Natural killer cell (primary cell): ENCODE measurements at regions not wholly inside any gene's neighbourhood (a gene's known extent, or its start where the extent isn't known, plus 50 kb on each side); places are given as distances from the start of the nearest gene placed in this dataset.

Experiments
- ATAC-seq, 3 donors: fragments of 150-1000 bp in 2 of 3; fragments of 200-7000 bp in 1 of 3; cut with Tn5 transposase; 1 replicate in 1 of 3; 2 replicates in 2 of 3; pipeline ENCODE4 v1.10.0; 2021; ENCODE audit warnings: mild to moderate bottlenecking in 2 of 3, moderate library complexity in 2 of 3
- DNase-seq, 2 donors: peaks; one replicate each; pipeline versions ENCODE4 v3.0.0 to v3.0.0-alpha.2; 2013 to 2021; ENCODE audit warnings: mixed read lengths in 1 of 2
- H3K27ac ChIP-seq: one replicate; pipeline ENCODE4 v1.5.1; 2013; ENCODE audit warnings: mild to moderate bottlenecking, low read length
- H3K27me3 ChIP-seq: one replicate; pipeline ENCODE4 v1.6.1; 2013; ENCODE audit warnings: low read length; ENCODE audit not compliant: control insufficient read depth, insufficient read depth
- H3K36me3 ChIP-seq: one replicate; pipeline ENCODE4 v1.6.1; 2013; ENCODE audit warnings: low read length; ENCODE audit not compliant: control insufficient read depth, insufficient read depth
- H3K4me1 ChIP-seq: one replicate; pipeline ENCODE4 v1.6.1; 2013; ENCODE audit warnings: low read length; ENCODE audit not compliant: control insufficient read depth, insufficient read depth
- H3K4me3 ChIP-seq: one replicate; pipeline ENCODE4 v1.5.1; 2013; ENCODE audit warnings: low read length
- H3K9me3 ChIP-seq: one replicate; pipeline ENCODE4 v1.6.1; 2013; ENCODE audit warnings: low read length; ENCODE audit not compliant: control insufficient read depth, insufficient read depth
- H3K27ac Mint-ChIP-seq, 2 donors: one replicate each; pipeline ENCODE4 v1.8.0; 2022; ENCODE audit warnings: mild to moderate bottlenecking in 2 of 2, mixed read lengths in 2 of 2, moderate library complexity in 1 of 2
- H3K27me3 Mint-ChIP-seq, 2 donors: one replicate each; pipeline ENCODE4 v1.8.0; 2022; ENCODE audit warnings: low read depth in 2 of 2, mixed read lengths in 2 of 2
- H3K36me3 Mint-ChIP-seq: one replicate; pipeline ENCODE4 v1.8.0; 2022; ENCODE audit warnings: mixed read lengths
- H3K4me1 Mint-ChIP-seq, 2 donors: one replicate each; pipeline ENCODE4 v1.8.0; 2022; ENCODE audit warnings: mixed read lengths in 2 of 2
- H3K4me3 Mint-ChIP-seq: one replicate; pipeline ENCODE4 v1.8.0; 2022; ENCODE audit warnings: mild to moderate bottlenecking, moderate library complexity, mixed read lengths
- H3K9me3 Mint-ChIP-seq, 2 donors: one replicate each; pipeline ENCODE4 v1.8.0; 2022; ENCODE audit warnings: mixed read lengths in 2 of 2
- WGBS: methylation state at CpG from one replicate; pipeline ENCODE4 v1.1.7; 2013; ENCODE audit warnings: missing lambda C conversion rate; ENCODE audit not compliant: insufficient coverage; 5-methylcytosine and 5-hydroxymethylcytosine counted together
- intact Hi-C: fragments of 100-400 bp; cut with micrococcal nuclease; formaldehyde crosslinking; loops from one replicate; pipeline ENCODE4 v1.14.2; 2022
- TF ChIP-seq, protein P1 (sequence below): fragments of 200-600 bp; IDR thresholded peaks from one replicate; pipeline ENCODE4 v1.8.0; 2022; ENCODE audit warnings: antibody characterized with exemption

DNA sequence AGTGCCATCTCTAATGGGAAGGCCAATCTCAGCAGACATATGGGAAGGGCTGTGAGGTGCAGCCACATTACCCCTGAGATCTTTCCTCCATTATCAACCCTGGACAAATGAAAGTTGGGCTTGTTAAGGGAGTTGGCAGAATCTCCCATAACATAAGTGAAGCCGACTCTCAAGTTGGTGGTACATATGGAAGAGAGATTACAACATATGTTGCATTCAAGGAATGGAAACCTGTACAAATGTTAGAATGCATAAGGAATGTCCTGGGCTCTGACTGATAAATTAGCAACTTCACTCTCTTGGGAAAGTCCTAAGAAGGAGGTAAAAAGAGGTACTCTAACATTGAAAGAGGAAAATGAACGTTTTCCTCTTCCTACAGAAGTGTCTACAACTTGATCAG, 288.7 kb downstream of the IL20RB start:
- H3K4me1 Mint-ChIP-seq: no peaks in the 10 kb centered on the region
- H3K9me3 Mint-ChIP-seq: peaks cover 7 to 9% of the 10 kb centered on the region in 2 donors
- no peak overlapping the region for H3K4me3 ChIP-seq
- DNase-seq (no peak), ATAC-seq (no peak)
- H3K36me3 ChIP-seq: no peaks in the 10 kb centered on the region
- no peak overlapping the region for H3K4me3 Mint-ChIP-seq
- H3K9me3 ChIP-seq: peaks cover 4% of the 10 kb centered on the region
- TF ChIP-seq, protein P1, sequence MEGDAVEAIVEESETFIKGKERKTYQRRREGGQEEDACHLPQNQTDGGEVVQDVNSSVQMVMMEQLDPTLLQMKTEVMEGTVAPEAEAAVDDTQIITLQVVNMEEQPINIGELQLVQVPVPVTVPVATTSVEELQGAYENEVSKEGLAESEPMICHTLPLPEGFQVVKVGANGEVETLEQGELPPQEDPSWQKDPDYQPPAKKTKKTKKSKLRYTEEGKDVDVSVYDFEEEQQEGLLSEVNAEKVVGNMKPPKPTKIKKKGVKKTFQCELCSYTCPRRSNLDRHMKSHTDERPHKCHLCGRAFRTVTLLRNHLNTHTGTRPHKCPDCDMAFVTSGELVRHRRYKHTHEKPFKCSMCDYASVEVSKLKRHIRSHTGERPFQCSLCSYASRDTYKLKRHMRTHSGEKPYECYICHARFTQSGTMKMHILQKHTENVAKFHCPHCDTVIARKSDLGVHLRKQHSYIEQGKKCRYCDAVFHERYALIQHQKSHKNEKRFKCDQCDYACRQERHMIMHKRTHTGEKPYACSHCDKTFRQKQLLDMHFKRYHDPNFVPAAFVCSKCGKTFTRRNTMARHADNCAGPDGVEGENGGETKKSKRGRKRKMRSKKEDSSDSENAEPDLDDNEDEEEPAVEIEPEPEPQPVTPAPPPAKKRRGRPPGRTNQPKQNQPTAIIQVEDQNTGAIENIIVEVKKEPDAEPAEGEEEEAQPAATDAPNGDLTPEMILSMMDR: no peak
- no peaks in the 10 kb centered on the region for H3K4me1 ChIP-seq
- intact Hi-C loops: no loop called here
- WGBS: 80% methylated on average over 1 of the region's 2 CpGs
- no peak overlapping the region for H3K27ac ChIP-seq
- H3K27me3 Mint-ChIP-seq: no peaks in the 10 kb centered on the region
- H3K27me3 ChIP-seq: no peaks in the 10 kb centered on the region
- no peaks in the 10 kb centered on the region for H3K36me3 Mint-ChIP-seq
- no peak overlapping the region for H3K27ac Mint-ChIP-seq

DNA sequence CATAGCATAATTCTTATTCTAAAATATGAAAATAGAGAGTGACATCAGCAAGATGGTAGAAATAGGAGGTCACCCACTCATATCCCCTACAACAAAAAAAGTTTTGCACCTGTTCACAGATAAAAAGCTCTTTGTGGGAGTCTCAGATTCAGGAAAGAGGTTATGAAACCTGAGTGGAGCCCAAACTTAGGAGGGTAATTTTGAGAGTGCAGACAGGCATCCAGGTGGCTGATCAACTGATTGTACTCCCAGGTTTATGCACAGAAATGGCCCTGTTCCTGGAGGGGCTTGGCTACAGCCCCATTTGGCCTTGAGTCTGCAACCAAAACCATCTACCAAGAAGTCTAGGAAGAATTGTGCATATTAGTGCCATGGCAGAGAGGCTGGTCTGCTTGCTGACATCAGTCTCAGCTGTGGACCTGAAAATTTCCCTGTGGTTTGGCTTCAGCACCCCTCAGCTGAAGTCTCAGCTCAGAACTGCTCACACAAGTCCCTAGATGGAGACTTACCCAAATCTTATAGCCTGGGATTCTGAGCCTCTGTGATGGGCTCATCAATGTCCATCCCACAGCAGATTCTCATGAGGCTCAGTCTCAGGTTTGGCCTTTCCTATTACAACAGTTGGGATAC, 291.6 kb downstream of the IL20RB start:
- H3K4me1 Mint-ChIP-seq: no peaks in the 10 kb centered on the region
- intact Hi-C loops: no loop called here
- TF ChIP-seq, protein P1: no peak

DNA sequence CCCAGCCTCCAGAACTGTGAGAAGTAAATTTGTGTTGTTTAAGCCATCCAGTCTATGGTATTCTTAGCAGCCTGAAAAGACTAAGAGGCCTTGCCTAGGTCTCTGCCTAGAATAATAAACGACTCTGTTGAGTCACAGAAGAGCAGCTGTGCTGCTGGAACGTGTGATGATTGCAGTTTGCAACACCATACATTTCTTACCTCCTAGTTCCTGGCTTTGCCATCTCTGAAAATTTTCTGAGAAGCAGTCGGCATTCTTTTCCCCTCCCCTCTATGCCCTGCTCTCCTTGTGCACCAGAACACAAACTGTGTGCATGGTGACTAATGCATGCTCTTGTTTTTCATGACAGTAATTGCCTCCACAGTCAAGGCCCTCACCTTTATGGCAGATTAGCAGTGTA, 301.3 kb downstream of the IL20RB start:
- Histone ChIP-seq H3K9me3 (no peaks in the 10 kb centered on the region), H3K27ac (no peak overlapping the region), H3K27me3 (no peaks in the 10 kb centered on the region), H3K36me3 (no peaks in the 10 kb centered on the region), H3K4me1 (no peaks in the 10 kb centered on the region), H3K4me3 (no peak overlapping the region)
- DNase-seq (no peak), ATAC-seq (no peak)
- H3K9me3 Mint-ChIP-seq: peaks cover 4 to 6% of the 10 kb centered on the region in 2 donors
- intact Hi-C loops: no loop called here
- no peak overlapping the region for H3K27ac Mint-ChIP-seq
- H3K27me3 Mint-ChIP-seq: no peaks in the 10 kb centered on the region
- H3K4me3 Mint-ChIP-seq: no peak overlapping the region
- TF ChIP-seq, protein P1: no peak
- 63% methylated on average over 3 of the region's 3 CpGs for WGBS
- H3K36me3 Mint-ChIP-seq: no peaks in the 10 kb centered on the region
- no peaks in the 10 kb centered on the region for H3K4me1 Mint-ChIP-seq

More for the DNA sequence above, 291.6 kb downstream of the IL20RB start:
- H3K9me3 ChIP-seq: peaks cover 4% of the 10 kb centered on the region
- no peaks in the 10 kb centered on the region for H3K27me3 Mint-ChIP-seq
- H3K27ac Mint-ChIP-seq: no peak overlapping the region
- no peak overlapping the region for H3K27ac ChIP-seq
- H3K36me3 ChIP-seq: no peaks in the 10 kb centered on the region
- DNase-seq: no peak
- no peak for ATAC-seq
- H3K4me1 ChIP-seq: no peaks in the 10 kb centered on the region
- H3K4me3 Mint-ChIP-seq: no peak overlapping the region
- H3K4me3 ChIP-seq: no peak overlapping the region
- H3K27me3 ChIP-seq: no peaks in the 10 kb centered on the region
- H3K9me3 Mint-ChIP-seq: peaks cover 7% of the 10 kb centered on the region in 2 donors
- H3K36me3 Mint-ChIP-seq: no peaks in the 10 kb centered on the region

DNA sequence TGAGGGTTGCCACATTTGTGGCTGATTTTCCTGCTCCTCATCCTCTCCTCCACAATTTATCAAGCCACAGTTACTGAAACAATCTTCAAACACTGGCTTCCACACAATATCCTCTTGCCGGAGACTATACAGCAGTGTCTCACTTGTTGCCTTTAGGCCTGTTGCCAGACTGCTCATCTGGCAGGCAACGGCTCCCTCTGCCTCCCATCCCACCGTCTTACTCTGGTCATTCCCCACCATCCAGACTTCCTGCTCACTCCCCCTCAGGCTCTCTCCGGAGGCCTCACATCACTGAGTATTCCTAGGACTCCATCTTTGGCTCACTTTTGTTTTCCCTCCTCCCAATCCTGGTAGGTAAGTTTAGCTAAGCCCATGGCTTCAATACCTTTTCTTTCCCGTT, 301.9 kb downstream of the IL20RB start:
- no peaks in the 10 kb centered on the region for H3K36me3 Mint-ChIP-seq
- H3K4me3 Mint-ChIP-seq: no peak overlapping the region
- 29% methylated on average over 4 of the region's 5 CpGs for WGBS
- Histone ChIP-seq H3K4me3 (no peak overlapping the region), H3K27ac (no peak overlapping the region), H3K9me3 (no peaks in the 10 kb centered on the region), H3K36me3 (no peaks in the 10 kb centered on the region), H3K4me1 (no peaks in the 10 kb centered on the region), H3K27me3 (no peaks in the 10 kb centered on the region)
- H3K9me3 Mint-ChIP-seq: peaks cover 4 to 6% of the 10 kb centered on the region in 2 donors
- DNase-seq: no peak
- no peak overlapping the region for H3K27ac Mint-ChIP-seq
- ATAC-seq: no peak
- intact Hi-C loops: no loop called here
- no peaks in the 10 kb centered on the region for H3K4me1 Mint-ChIP-seq
- TF ChIP-seq, protein P1: no peak
- no peaks in the 10 kb centered on the region for H3K27me3 Mint-ChIP-seq
